DND-41 (cell line): ENCODE measurements at regions not wholly inside any gene's neighbourhood (a gene's known extent, or its start where the extent isn't known, plus 50 kb on each side); places are given as distances from the start of the nearest gene placed in this dataset.
A peak's percentile ranks its signal among the peaks of the same experiment; 100 is the strongest.
"Not testable (repeated sequence)": the region's sequence is repeated elsewhere in the genome, so short reads cannot be mapped to it uniquely, and the experiment has no call there.

Experiments
- ATAC-seq: fragments of 200-7000 bp; cut with Tn5 transposase; 3 replicates; pipeline ENCODE4 v1.9.1; 2021; ENCODE audit warnings: low read depth; ENCODE audit not compliant: insufficient read depth
- DNase-seq: peaks from one replicate; pipeline ENCODE4 v3.0.0-alpha.2; 2020
- H2AFZ ChIP-seq: 2 replicates; pipeline ENCODE4 v1.6.0; 2012; ENCODE audit warnings: low read depth, low read length
- H3K27ac ChIP-seq: 2 replicates; pipeline ENCODE4 v1.5.1; 2012; ENCODE audit warnings: low read length, inconsistent platforms
- H3K27me3 ChIP-seq: fragments of 200-600 bp; sonication (generic); 2 replicates; pipeline ENCODE4 v1.6.0; 2012; ENCODE audit warnings: low read length, mild to moderate bottlenecking, inconsistent platforms; ENCODE audit not compliant: insufficient read depth, poor library complexity
- H3K36me3 ChIP-seq: 2 replicates; pipeline ENCODE4 v1.5.1; 2012; ENCODE audit warnings: low read length, inconsistent platforms; ENCODE audit not compliant: insufficient read depth
- H3K4me1 ChIP-seq: 2 replicates; pipeline ENCODE4 v1.5.1; 2012; ENCODE audit warnings: mild to moderate bottlenecking, low read length; ENCODE audit not compliant: insufficient read depth
- H3K4me2 ChIP-seq: 2 replicates; pipeline ENCODE4 v1.6.0; 2012; ENCODE audit warnings: mild to moderate bottlenecking, moderate library complexity, low read length, inconsistent platforms; ENCODE audit not compliant: insufficient read depth
- H3K4me3 ChIP-seq, 2 experiments: fragments of 200-600 bp in 1 of 2; shearing (Covaris generic) in 1 of 2; 2 replicates each; pipeline ENCODE4 v1.5.1; 2012 to 2016; ENCODE audit warnings: inconsistent platforms in 2 of 2, low read length in 2 of 2, mild to moderate bottlenecking in 2 of 2, low read depth in 1 of 2, moderate library complexity in 1 of 2
- H3K79me2 ChIP-seq: 2 replicates; pipeline ENCODE4 v1.6.0; 2012; ENCODE audit warnings: low read length, inconsistent platforms; ENCODE audit not compliant: insufficient read depth
- H3K9ac ChIP-seq: 2 replicates; pipeline ENCODE4 v1.6.0; 2012; ENCODE audit warnings: low read depth, mild to moderate bottlenecking, inconsistent platforms, low read length, moderate library complexity
- H3K9me3 ChIP-seq: 2 replicates; pipeline ENCODE4 v1.5.1; 2012; ENCODE audit warnings: low read length, moderate library complexity, mild to moderate bottlenecking, inconsistent platforms; ENCODE audit not compliant: insufficient read depth, severe bottlenecking
- H4K20me1 ChIP-seq: 2 replicates; pipeline ENCODE4 v1.6.0; 2012; ENCODE audit warnings: low read length; ENCODE audit not compliant: insufficient read depth
- CTCF ChIP-seq: IDR thresholded peaks from 2 replicates; pipeline ENCODE4 v1.5.1; 2012; ENCODE audit warnings: borderline replicate concordance, low read length, moderate library complexity, mild to moderate bottlenecking; ENCODE audit not compliant: poor library complexity, severe bottlenecking; ENCODE audit errors: extremely low read depth
- EZH2 ChIP-seq: IDR thresholded peaks from 3 replicates; pipeline ENCODE4 v1.6.1; 2012; ENCODE audit warnings: borderline replicate concordance, low read depth, mild to moderate bottlenecking, moderate library complexity, low read length, inconsistent platforms; ENCODE audit not compliant: severe bottlenecking

DNA sequence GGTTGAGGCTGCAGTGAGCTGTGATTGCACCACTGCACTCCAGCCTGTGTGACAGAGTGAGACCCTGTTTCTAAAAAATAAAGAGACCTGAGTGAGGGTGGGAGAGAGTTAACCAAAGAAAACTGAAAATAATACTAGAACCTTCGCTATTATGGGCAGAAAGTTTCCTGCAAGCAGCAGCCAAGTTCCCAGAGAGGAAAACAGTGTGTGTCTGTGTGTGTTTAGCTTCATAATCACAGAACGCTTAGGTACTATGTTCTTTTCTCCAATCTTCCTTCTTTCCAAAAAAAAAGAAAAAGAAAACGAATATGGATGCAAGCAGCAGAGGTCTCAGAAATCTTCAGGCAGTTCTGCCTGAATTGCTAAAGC lies 170.0 kb downstream of the LY86 start:
- no peaks in the 10 kb centered on the region for H3K4me1 ChIP-seq
- TF ChIP-seq EZH2 (no peak), CTCF (no peak)
- H3K27ac ChIP-seq: no peak overlapping the region
- no peak overlapping the region for H3K4me3 ChIP-seq
- H4K20me1 ChIP-seq: no peaks in the 10 kb centered on the region
- no peak for ATAC-seq
- no peaks in the 10 kb centered on the region for H3K9me3 ChIP-seq
- H2AFZ ChIP-seq: no peak overlapping the region
- H3K4me2 ChIP-seq: no peak overlapping the region
- no peaks in the 10 kb centered on the region for H3K27me3 ChIP-seq
- DNase-seq: no peak
- no peaks in the 10 kb centered on the region for H3K36me3 ChIP-seq
- no peak overlapping the region for H3K9ac ChIP-seq
- no peaks in the 10 kb centered on the region for H3K79me2 ChIP-seq

DNA sequence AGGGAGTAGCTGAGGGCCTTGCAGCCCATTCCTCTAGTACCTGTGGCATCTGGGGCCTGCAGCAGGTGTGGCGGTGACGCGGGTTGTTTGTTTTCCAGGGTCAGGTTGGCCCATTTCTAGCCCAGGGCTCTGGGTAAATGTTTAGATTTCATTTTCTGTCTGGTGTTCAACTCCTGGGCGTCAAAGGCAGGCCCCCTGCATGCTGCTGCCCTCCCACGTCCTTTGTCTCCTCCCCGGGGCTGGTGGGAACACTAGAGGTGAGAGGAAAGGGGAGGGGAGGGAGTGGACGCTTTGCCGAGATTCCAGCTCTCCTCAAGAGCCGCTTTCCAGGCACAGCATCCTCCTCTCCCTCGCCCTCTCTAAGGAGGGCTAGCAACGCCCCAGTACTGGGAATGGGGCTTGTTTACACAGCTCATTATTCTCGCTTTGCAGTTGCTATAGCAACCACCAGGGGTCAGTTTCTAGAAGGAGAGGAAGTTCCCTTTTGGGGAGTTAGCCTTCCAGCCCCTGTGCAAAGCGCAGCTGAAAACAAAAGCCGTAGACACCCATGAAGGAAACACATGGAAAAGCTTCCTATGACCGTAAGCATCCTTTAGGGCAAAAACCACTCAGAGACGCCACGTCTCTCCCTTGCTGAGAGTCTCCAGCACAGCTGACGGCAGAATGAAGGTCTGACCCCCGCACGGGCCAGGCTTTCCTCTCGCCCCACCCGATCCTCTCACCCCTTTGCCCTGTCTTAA lies 170.6 kb downstream of the LY86 start:
- DNase-seq: peak; percentile 38
- H3K27me3 ChIP-seq: no peaks in the 10 kb centered on the region
- no peaks in the 10 kb centered on the region for H3K9me3 ChIP-seq
- H2AFZ ChIP-seq: no peak overlapping the region
- ATAC-seq: peak; percentile 53; the same call in 2 of the 3 replicates
- H3K79me2 ChIP-seq: no peaks in the 10 kb centered on the region
- H3K36me3 ChIP-seq: no peaks in the 10 kb centered on the region
- H4K20me1 ChIP-seq: no peaks in the 10 kb centered on the region
- H3K4me2 ChIP-seq: no peak overlapping the region
- H3K4me3 ChIP-seq: no peak overlapping the region
- H3K4me1 ChIP-seq: no peaks in the 10 kb centered on the region
- TF ChIP-seq EZH2 (no peak), CTCF (peak; percentile 56)
- no peak overlapping the region for H3K9ac ChIP-seq
- H3K27ac ChIP-seq: no peak overlapping the region

GRCh38 chr6:6760002-6760401 lies 171.5 kb downstream of the LY86 start:
- no peak for ATAC-seq
- Histone ChIP-seq H4K20me1 (no peaks in the 10 kb centered on the region), H3K27me3 (no peaks in the 10 kb centered on the region), H3K4me2 (no peak overlapping the region), H3K4me1 (no peaks in the 10 kb centered on the region), H3K9me3 (no peaks in the 10 kb centered on the region), H3K36me3 (no peaks in the 10 kb centered on the region), H3K9ac (no peak overlapping the region), H3K79me2 (no peaks in the 10 kb centered on the region), H3K27ac (no peak overlapping the region), H3K4me3 (no peak overlapping the region), H2AFZ (no peak overlapping the region)
- DNase-seq: no peak
- TF ChIP-seq CTCF (no peak), EZH2 (no peak)

GRCh38 chr6:6762566-6762965 lies 174.0 kb downstream of the LY86 start:
- H3K9ac ChIP-seq, H3K4me3 ChIP-seq, H2AFZ ChIP-seq, H3K79me2 ChIP-seq, H3K27me3 ChIP-seq, H3K9me3 ChIP-seq, H3K4me2 ChIP-seq, ATAC-seq, H3K4me1 ChIP-seq, DNase-seq, H3K27ac ChIP-seq, H3K36me3 ChIP-seq, H4K20me1 ChIP-seq: not testable (repeated sequence)
